ENCODE measurements at regions not wholly inside any gene's neighbourhood (a gene's known extent, or its start where the extent isn't known, plus 50 kb on each side); places are given as distances from the start of the nearest gene placed in this dataset.

DNA sequence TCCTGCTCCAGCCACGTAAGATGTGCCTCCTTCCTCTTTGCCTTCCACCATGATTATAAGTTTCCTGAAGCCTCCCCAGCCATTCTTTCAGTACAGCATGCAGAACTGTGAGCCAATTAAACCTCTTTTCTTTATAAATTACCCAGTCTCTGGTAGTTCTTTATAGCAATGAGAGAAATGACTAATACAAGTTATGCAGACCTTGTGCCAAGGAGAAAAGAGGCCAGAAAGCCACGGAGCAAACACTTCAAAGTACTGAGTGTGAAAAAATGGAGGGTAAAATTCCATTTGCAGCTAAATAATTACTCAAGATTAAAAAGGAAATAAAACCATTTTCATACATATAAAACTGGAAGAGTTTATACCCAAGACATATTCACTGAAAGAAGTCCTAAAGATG, 213.6 kb upstream of the LINGO1 start:
- no peak overlapping the region for H3K27ac ChIP-seq (ENCODE audit: poor library complexity, severe bottlenecking)
- H3K4me3 ChIP-seq (ENCODE audit: severe bottlenecking), result no peak overlapping the region
- DNase-seq (ENCODE audit: low spot score) (no peak), ATAC-seq (ENCODE audit: low read depth) (no peak)
- no peaks in the 10 kb centered on the region for H3K9me3 ChIP-seq (ENCODE audit: severe bottlenecking)
- TF ChIP-seq, protein P1, sequence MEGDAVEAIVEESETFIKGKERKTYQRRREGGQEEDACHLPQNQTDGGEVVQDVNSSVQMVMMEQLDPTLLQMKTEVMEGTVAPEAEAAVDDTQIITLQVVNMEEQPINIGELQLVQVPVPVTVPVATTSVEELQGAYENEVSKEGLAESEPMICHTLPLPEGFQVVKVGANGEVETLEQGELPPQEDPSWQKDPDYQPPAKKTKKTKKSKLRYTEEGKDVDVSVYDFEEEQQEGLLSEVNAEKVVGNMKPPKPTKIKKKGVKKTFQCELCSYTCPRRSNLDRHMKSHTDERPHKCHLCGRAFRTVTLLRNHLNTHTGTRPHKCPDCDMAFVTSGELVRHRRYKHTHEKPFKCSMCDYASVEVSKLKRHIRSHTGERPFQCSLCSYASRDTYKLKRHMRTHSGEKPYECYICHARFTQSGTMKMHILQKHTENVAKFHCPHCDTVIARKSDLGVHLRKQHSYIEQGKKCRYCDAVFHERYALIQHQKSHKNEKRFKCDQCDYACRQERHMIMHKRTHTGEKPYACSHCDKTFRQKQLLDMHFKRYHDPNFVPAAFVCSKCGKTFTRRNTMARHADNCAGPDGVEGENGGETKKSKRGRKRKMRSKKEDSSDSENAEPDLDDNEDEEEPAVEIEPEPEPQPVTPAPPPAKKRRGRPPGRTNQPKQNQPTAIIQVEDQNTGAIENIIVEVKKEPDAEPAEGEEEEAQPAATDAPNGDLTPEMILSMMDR (IDR thresholded peaks at IDR 0.05; ENCODE audit: poor library complexity, severe bottlenecking), result no peak
- no peaks in the 10 kb centered on the region for H3K36me3 ChIP-seq (ENCODE audit: low read depth)
- H3K27me3 ChIP-seq (ENCODE audit: insufficient read depth, poor library complexity, severe bottlenecking), result peaks cover 10% of the 10 kb centered on the region
- peaks cover 8% of the 10 kb centered on the region for H3K4me1 ChIP-seq (ENCODE audit: insufficient read depth, poor library complexity, severe bottlenecking)

DNA sequence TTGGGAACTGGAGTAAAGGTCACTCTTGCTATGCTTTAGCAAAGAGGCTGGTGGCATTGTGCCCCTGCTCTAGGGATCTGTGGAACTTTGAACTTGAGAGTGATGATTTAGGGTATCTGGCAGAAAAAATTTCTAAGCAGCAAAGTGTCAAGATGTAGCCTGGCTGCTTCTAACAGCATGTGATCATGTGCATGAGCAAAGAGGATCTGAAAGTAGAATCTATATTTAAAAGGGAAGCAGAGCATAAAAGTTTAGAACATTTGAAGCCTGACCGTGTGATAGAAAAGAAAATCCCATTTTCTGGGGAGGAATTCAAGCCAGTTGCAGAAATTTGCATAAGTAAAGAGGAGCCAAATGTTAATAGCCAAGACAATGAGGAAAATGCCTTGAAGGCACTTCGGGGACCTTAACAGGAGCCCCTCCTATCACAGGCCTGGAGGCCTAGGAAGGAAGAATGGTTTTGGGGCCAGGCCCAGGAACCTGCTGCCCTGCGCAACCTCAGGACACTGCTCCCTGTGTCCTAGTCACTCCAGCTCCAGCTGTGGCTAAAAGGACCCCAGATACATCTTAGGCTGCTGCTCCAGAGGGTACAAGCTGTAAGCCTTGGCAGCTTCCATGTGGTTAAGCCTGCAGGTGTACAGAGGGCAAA, 212.2 kb upstream of the LINGO1 start:
- Histone ChIP-seq H3K4me1 (ENCODE audit: insufficient read depth, poor library complexity, severe bottlenecking) (peaks cover 14% of the 10 kb centered on the region), H3K9me3 (ENCODE audit: severe bottlenecking) (no peaks in the 10 kb centered on the region), H3K4me3 (ENCODE audit: severe bottlenecking) (no peak overlapping the region), H3K27ac (ENCODE audit: poor library complexity, severe bottlenecking) (no peak overlapping the region), H3K27me3 (ENCODE audit: insufficient read depth, poor library complexity, severe bottlenecking) (peaks cover 10% of the 10 kb centered on the region), H3K36me3 (ENCODE audit: low read depth) (no peaks in the 10 kb centered on the region)
- TF ChIP-seq, protein P1 (IDR thresholded peaks at IDR 0.05; ENCODE audit: poor library complexity, severe bottlenecking), result no peak
- ATAC-seq (ENCODE audit: low read depth) (no peak), DNase-seq (ENCODE audit: low spot score) (no peak)

DNA sequence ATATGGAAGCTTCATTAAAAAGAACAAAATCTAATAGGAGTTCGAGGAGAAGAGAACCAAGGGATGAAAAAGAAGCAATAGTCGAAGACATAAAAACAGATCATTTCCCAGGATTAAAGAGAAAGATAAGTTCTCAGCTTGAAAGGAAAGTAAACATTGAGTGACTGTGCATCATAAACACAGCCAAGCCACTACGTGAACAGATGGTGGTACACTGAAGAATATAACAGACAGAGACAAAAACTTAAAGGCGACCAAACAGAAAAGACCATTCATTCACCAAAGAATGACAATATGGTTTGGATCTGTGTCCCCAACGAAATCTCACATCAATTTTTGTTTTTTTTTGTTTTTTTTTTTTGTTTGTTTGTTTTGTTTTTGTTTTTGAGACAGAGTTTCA, 210.8 kb upstream of the LINGO1 start:
- peaks cover 7% of the 10 kb centered on the region for H3K27me3 ChIP-seq (ENCODE audit: insufficient read depth, poor library complexity, severe bottlenecking)
- H3K9me3 ChIP-seq (ENCODE audit: severe bottlenecking), result no peaks in the 10 kb centered on the region
- H3K27ac ChIP-seq (ENCODE audit: poor library complexity, severe bottlenecking), result no peak overlapping the region
- H3K36me3 ChIP-seq (ENCODE audit: low read depth), result no peaks in the 10 kb centered on the region
- TF ChIP-seq, protein P1 (IDR thresholded peaks at IDR 0.05; ENCODE audit: poor library complexity, severe bottlenecking), result no peak
- DNase-seq (ENCODE audit: low spot score), result no peak
- H3K4me1 ChIP-seq (ENCODE audit: insufficient read depth, poor library complexity, severe bottlenecking), result peaks cover 14% of the 10 kb centered on the region
- no peak for ATAC-seq (ENCODE audit: low read depth)
- H3K4me3 ChIP-seq (ENCODE audit: severe bottlenecking), result no peak overlapping the region

DNA sequence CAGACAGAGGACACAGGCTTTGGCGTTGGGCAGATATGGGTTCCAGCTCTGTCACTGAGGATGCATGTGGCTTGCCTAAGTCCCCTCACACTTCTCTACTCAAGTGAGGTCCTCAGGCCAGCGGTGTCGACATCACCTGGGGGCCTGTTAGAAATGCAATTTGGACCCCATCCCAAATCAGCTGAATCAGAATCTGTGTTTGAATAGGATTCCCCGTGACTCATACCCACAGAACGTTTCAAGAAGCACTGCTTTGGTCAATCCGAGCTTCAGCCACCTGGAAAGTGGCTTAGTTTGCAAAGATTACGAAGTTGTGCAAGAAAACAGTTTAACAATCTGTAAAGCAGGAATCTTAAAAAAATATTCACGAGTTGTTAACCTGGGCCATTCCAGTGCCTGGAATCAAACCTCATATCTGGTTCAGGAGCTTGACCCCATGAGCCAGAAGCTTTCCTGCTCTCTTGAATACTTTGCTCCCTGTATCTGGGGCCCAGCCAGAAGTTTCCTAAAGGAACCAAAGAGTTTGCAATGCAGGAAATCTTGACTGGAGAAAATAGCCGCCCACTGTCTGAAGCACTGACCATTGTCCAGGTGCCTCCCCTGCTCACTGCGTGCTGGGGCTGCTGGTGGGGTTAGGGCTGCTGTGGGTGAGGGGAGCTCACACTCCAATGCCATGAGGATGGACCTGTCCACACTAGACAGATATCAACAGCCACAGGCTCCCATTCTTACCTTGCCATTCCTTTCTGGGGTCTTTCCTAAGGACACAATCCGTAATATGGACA, 208.5 kb upstream of the LINGO1 start:
- Histone ChIP-seq H3K27ac (ENCODE audit: poor library complexity, severe bottlenecking) (peak overlapping the region; percentile 83), H3K4me3 (ENCODE audit: severe bottlenecking) (no peak overlapping the region), H3K27me3 (ENCODE audit: insufficient read depth, poor library complexity, severe bottlenecking) (no peaks in the 10 kb centered on the region), H3K4me1 (ENCODE audit: insufficient read depth, poor library complexity, severe bottlenecking) (peaks cover 14% of the 10 kb centered on the region), H3K36me3 (ENCODE audit: low read depth) (no peaks in the 10 kb centered on the region), H3K9me3 (ENCODE audit: severe bottlenecking) (no peaks in the 10 kb centered on the region)
- DNase-seq (ENCODE audit: low spot score), result peak; percentile 91
- TF ChIP-seq, protein P1 (IDR thresholded peaks at IDR 0.05; ENCODE audit: poor library complexity, severe bottlenecking), result no peak
- ATAC-seq (ENCODE audit: low read depth), result peak; percentile 91

Measured in RWPE2 (cell line).